Colonic mucosa (tissue), 4 donors: ENCODE measurements at regions not wholly inside any gene's neighbourhood (a gene's known extent, or its start where the extent isn't known, plus 50 kb on each side); places are given as distances from the start of the nearest gene placed in this dataset.

Experiments used
- DNase-seq: peaks from one replicate; pipeline ENCODE4 v3.0.0-alpha.2; 2020
- H3K27ac ChIP-seq: fragments of 200-600 bp; one replicate; pipeline ENCODE4 v1.8.0; 2021
- H3K27me3 ChIP-seq: fragments of 200-600 bp; one replicate; pipeline ENCODE4 v1.8.0; 2021
- H3K36me3 ChIP-seq: fragments of 200-600 bp; one replicate; pipeline ENCODE4 v1.8.0; 2021
- H3K4me1 ChIP-seq: fragments of 200-600 bp; one replicate; pipeline ENCODE4 v1.8.0; 2021; ENCODE audit warnings: mild to moderate bottlenecking
- H3K4me3 ChIP-seq: fragments of 200-600 bp; one replicate; pipeline ENCODE4 v1.8.0; 2021
- H3K9ac ChIP-seq, 2 donors: one replicate each; pipeline ENCODE4 v1.7.0; 2013; ENCODE audit warnings: control low read depth in 2 of 2, low read depth in 2 of 2, low read length in 2 of 2
- H3K9me3 ChIP-seq: fragments of 200-600 bp; one replicate; pipeline ENCODE4 v1.8.0; 2021
- intact Hi-C: fragments of 100-400 bp; cut with DNase I; formaldehyde crosslinking; loops from one replicate; pipeline ENCODE4 v1.14.1; 2022
- TF ChIP-seq, protein P1 (sequence below): fragments of 200-600 bp; IDR thresholded peaks from one replicate; pipeline ENCODE4 v1.8.0; 2022; ENCODE audit warnings: antibody characterized with exemption, mild to moderate bottlenecking
- donor health status: healthy.
- donor health status: DM: no; HTN: no; CAD: no.
- donor health status: DM: no; HTN: no; CAD: no.

DNA sequence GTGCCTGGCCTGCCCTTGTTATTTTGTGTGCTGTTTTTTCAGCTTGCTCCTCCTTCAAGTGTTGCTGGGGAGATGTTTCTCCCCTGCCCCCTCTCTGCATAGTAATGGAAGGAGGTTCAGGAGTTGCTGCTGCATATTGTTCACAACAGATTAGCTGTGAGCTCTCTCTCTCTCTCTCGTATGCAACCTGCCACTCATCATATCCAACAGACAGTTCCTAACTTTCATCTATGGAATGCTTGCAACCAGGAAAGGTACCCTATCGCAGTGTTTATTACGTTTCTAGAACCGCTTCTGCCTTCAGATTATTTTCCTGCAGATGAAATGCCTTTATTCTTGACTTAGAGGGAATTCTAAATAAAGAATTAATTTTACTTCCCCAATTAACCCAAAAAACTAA is 372.9 kb downstream of the RMST start:
- H3K9ac ChIP-seq: no peak overlapping the region
- no peaks in the 10 kb centered on the region for H3K4me1 ChIP-seq
- DNase-seq: no peak
- no peaks in the 10 kb centered on the region for H3K9me3 ChIP-seq
- no peak overlapping the region for H3K27ac ChIP-seq
- TF ChIP-seq, protein P1, sequence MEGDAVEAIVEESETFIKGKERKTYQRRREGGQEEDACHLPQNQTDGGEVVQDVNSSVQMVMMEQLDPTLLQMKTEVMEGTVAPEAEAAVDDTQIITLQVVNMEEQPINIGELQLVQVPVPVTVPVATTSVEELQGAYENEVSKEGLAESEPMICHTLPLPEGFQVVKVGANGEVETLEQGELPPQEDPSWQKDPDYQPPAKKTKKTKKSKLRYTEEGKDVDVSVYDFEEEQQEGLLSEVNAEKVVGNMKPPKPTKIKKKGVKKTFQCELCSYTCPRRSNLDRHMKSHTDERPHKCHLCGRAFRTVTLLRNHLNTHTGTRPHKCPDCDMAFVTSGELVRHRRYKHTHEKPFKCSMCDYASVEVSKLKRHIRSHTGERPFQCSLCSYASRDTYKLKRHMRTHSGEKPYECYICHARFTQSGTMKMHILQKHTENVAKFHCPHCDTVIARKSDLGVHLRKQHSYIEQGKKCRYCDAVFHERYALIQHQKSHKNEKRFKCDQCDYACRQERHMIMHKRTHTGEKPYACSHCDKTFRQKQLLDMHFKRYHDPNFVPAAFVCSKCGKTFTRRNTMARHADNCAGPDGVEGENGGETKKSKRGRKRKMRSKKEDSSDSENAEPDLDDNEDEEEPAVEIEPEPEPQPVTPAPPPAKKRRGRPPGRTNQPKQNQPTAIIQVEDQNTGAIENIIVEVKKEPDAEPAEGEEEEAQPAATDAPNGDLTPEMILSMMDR: no peak
- no peaks in the 10 kb centered on the region for H3K27me3 ChIP-seq
- no peaks in the 10 kb centered on the region for H3K36me3 ChIP-seq
- no peak overlapping the region for H3K4me3 ChIP-seq
- intact Hi-C loops: no loop called here

DNA sequence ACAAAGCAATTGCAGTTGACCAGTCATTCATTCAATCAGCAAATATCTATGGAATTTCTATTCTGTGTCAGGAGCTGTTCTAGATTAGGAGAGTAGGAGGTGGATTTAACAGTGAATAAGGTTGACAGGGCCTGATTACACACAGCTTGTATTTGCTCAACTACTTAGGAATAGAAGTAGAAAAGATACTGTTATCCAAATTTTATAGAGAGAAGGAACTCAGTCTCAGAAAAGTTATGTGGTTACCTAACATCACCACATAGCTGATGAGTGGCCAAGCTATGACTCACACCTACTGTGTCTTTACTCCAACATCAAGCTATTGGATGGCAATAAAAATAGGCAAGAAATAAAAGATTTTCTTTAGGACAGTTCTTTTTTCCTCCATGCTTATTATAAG is 374.8 kb downstream of the RMST start:
- H3K27me3 ChIP-seq: no peaks in the 10 kb centered on the region
- DNase-seq: no peak
- H3K36me3 ChIP-seq: no peaks in the 10 kb centered on the region
- no peaks in the 10 kb centered on the region for H3K9me3 ChIP-seq
- H3K9ac ChIP-seq: no peak overlapping the region
- intact Hi-C loops: no loop called here
- H3K4me3 ChIP-seq: no peak overlapping the region
- TF ChIP-seq, protein P1: no peak
- no peak overlapping the region for H3K27ac ChIP-seq
- H3K4me1 ChIP-seq: no peaks in the 10 kb centered on the region

DNA sequence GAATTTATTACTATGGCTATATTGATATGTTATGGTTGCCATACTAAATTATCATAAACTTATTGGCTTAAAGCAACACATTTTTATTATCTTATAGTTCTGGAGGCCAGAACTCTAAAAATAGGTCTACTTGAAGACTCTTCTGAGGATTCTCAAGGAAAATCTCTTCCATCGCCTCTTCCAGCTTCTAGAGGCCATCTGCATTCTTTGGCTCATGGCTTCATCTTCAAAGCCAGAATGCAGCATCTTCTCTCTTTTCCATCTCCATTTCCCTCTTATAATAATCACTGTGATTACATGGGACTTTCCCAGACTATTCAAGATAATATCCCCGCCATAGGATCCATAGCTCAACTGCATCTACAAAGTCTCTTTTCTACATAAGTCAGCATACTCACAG is 385.4 kb downstream of the RMST start:
- no peak for DNase-seq
- TF ChIP-seq, protein P1: no peak
- Histone ChIP-seq H3K4me3 (no peak overlapping the region), H3K9me3 (no peaks in the 10 kb centered on the region), H3K9ac (no peak overlapping the region), H3K36me3 (no peaks in the 10 kb centered on the region), H3K27ac (no peak overlapping the region), H3K27me3 (no peaks in the 10 kb centered on the region), H3K4me1 (no peaks in the 10 kb centered on the region)
- intact Hi-C loops: no loop called here

DNA sequence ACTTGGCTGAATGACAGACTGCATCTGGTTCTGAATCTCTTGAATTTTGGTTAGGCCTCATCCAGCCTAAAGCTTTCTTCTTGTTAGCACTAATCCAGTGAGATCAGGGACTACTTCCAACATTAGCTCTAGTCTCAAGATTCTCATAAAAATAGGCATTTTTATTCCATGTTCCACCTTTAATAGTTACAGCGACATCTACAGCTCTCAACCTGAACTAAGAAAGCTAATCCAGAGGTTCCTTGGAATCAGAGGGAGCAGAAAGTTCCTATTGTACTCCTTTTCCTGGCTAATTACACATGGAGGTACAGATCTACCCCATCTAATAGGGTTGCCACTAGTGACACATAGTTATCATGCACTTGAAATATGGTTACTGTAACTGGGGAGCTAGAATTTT is 391.9 kb downstream of the RMST start:
- intact Hi-C loops: no loop called here
- H3K36me3 ChIP-seq: no peaks in the 10 kb centered on the region
- no peak overlapping the region for H3K9ac ChIP-seq
- DNase-seq: no peak
- no peaks in the 10 kb centered on the region for H3K4me1 ChIP-seq
- TF ChIP-seq, protein P1: no peak
- H3K27ac ChIP-seq: no peak overlapping the region
- H3K27me3 ChIP-seq: no peaks in the 10 kb centered on the region
- no peak overlapping the region for H3K4me3 ChIP-seq
- no peaks in the 10 kb centered on the region for H3K9me3 ChIP-seq

DNA sequence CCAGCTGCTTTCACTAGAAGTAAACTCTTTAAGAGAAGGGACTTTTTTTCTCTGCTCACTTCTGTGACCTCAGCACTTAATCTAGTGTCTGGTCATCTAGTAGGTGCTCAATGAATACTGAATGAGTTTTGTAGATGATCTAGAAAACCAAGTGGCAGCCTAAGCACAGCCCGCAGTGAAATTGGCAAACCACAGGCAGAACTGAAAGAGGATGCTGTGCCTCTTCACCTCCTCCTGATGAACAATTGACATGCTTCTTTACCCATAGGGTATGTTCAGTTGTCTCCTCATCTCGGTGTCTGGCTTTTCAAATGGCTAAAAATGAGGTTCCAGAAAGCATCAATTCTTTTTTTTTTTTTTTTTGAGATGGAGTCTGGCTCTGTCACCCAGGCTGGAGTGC is 399.5 kb downstream of the RMST start:
- Histone ChIP-seq H3K4me3 (no peak overlapping the region), H3K27ac (no peak overlapping the region), H3K27me3 (no peaks in the 10 kb centered on the region), H3K9ac (no peak overlapping the region), H3K36me3 (no peaks in the 10 kb centered on the region), H3K9me3 (no peaks in the 10 kb centered on the region), H3K4me1 (no peaks in the 10 kb centered on the region)
- intact Hi-C loops: no loop called here
- no peak for DNase-seq
- TF ChIP-seq, protein P1: no peak

DNA sequence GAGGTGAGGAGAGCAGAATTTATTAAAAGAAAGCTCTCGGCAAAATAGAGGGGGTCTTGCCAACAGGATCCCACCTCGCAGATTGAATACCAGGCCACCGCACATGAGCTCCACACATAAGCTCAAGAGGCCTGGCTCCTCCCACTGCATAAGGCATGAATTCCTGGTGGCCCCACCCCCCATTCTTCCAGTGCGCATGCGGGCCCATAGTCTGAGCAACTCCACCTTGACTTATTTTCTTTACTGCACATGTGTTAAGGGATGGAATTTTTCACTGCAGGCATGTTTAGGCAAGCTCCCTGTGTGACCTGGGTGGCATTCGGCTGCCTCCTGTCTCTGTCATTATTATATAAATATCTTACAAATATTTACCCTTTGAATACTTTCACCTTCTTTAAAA is 412.5 kb downstream of the RMST start:
- no peaks in the 10 kb centered on the region for H3K27me3 ChIP-seq
- no peaks in the 10 kb centered on the region for H3K4me1 ChIP-seq
- intact Hi-C loops: no loop called here
- no peaks in the 10 kb centered on the region for H3K36me3 ChIP-seq
- no peak overlapping the region for H3K9ac ChIP-seq
- no peak overlapping the region for H3K27ac ChIP-seq
- TF ChIP-seq, protein P1: no peak
- DNase-seq: no peak
- H3K4me3 ChIP-seq: no peak overlapping the region
- no peaks in the 10 kb centered on the region for H3K9me3 ChIP-seq
